ENCODE measurements at regions not wholly inside any gene's neighbourhood (a gene's known extent, or its start where the extent isn't known, plus 50 kb on each side); places are given as distances from the start of the nearest gene placed in this dataset.

- no peak for ATAC-seq
- no peak for TF ChIP-seq ESRRG (CRISPR knock-in tag; IDR thresholded peaks at IDR 0.05)
- TF ChIP-seq ISL1 (CRISPR knock-in tag; IDR thresholded peaks at IDR 0.05) = no peak
- TF ChIP-seq TOX (CRISPR knock-in tag; IDR thresholded peaks at IDR 0.05; ENCODE audit: borderline replicate concordance) = no peak
- TF ChIP-seq ZNF70 (CRISPR knock-in tag; IDR thresholded peaks at IDR 0.05) = no peak
These were observed 119.6 kb downstream of the MTX2 start for GRCh38 chr2:176388861-176389260.

- no peak; the same call in 2 of the 3 replicates for ATAC-seq
- TF ChIP-seq CSDC2 (CRISPR knock-in tag; IDR thresholded peaks at IDR 0.05) (no peak), CREB5 (CRISPR knock-in tag; IDR thresholded peaks at IDR 0.05; ENCODE audit: low read depth) (no peak), TOX (CRISPR knock-in tag; IDR thresholded peaks at IDR 0.05; ENCODE audit: borderline replicate concordance) (no peak), RARB (CRISPR knock-in tag; IDR thresholded peaks at IDR 0.05) (no peak), SNAI2 (CRISPR knock-in tag; IDR thresholded peaks at IDR 0.05) (no peak), ISL1 (CRISPR knock-in tag; IDR thresholded peaks at IDR 0.05) (no peak), ZNF8 (CRISPR knock-in tag; IDR thresholded peaks at IDR 0.05) (no peak), PPARA (CRISPR knock-in tag; IDR thresholded peaks at IDR 0.05; ENCODE audit: borderline replicate concordance) (no peak)
These were observed 121.3 kb downstream of the MTX2 start for GRCh38 chr2:176390276-176391147.

DNA sequence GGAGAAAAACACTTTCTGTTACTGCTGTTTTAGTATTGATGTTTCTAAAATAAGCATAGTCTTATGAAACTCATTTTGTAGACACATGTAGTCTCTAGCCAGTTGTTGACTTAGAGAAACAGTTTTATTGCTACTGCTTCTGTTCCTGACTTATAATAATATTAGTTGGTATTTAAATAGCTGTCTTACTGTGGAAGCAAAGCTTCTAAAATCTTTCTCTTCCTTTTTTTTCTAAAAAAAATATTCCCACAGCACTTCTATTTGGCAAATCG is 121.8 kb downstream of the MTX2 start:
- no peak for TF ChIP-seq RARB (CRISPR knock-in tag; IDR thresholded peaks at IDR 0.05)
- no peak for TF ChIP-seq ZNF70 (CRISPR knock-in tag; IDR thresholded peaks at IDR 0.05)
- no peak for TF ChIP-seq PPARA (CRISPR knock-in tag; IDR thresholded peaks at IDR 0.05; ENCODE audit: borderline replicate concordance)
- TF ChIP-seq TCF4 (CRISPR knock-in tag; IDR thresholded peaks at IDR 0.05; ENCODE audit: borderline replicate concordance) = no peak
- no peak for TF ChIP-seq SNAI2 (CRISPR knock-in tag; IDR thresholded peaks at IDR 0.05)
- TF ChIP-seq, protein P1, sequence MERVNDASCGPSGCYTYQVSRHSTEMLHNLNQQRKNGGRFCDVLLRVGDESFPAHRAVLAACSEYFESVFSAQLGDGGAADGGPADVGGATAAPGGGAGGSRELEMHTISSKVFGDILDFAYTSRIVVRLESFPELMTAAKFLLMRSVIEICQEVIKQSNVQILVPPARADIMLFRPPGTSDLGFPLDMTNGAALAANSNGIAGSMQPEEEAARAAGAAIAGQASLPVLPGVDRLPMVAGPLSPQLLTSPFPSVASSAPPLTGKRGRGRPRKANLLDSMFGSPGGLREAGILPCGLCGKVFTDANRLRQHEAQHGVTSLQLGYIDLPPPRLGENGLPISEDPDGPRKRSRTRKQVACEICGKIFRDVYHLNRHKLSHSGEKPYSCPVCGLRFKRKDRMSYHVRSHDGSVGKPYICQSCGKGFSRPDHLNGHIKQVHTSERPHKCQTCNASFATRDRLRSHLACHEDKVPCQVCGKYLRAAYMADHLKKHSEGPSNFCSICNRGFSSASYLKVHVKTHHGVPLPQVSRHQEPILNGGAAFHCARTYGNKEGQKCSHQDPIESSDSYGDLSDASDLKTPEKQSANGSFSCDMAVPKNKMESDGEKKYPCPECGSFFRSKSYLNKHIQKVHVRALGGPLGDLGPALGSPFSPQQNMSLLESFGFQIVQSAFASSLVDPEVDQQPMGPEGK (CRISPR knock-in tag; IDR thresholded peaks at IDR 0.05; ENCODE audit: borderline replicate concordance) = no peak
- no peak for ATAC-seq

DNA sequence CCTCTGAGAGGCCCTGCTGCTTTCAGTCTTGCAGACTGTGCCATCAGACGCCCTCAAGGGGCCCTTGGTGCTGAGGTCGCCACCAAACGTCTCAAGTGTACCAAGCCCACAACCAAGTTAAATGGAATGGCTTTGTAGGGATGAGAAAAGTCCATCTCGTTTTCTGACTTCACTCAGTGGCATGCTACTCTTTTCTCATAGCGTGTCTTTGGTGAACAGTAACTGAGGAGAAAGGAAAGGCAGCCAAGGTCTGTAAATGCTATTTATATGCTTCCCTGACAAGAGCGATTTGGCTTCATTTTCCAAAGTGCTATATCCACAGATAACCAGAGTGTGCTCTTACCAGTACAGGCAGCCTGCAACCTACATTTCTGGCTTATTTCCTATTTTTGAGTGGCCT is 123.0 kb downstream of the MTX2 start:
- no peak for ATAC-seq
- TF ChIP-seq GLIS3 (CRISPR knock-in tag; IDR thresholded peaks at IDR 0.05) = no peak
- TF ChIP-seq OSR1 (CRISPR knock-in tag; IDR thresholded peaks at IDR 0.05) = no peak
- no peak for TF ChIP-seq PPARA (CRISPR knock-in tag; IDR thresholded peaks at IDR 0.05; ENCODE audit: borderline replicate concordance)
- TF ChIP-seq ZNF565 (CRISPR knock-in tag; conservative IDR thresholded peaks at IDR 0.05; ENCODE audit: low read depth) = no peak
- TF ChIP-seq ZFP30 (CRISPR knock-in tag; IDR thresholded peaks at IDR 0.05) = no peak
- TF ChIP-seq SNAI2 (CRISPR knock-in tag; IDR thresholded peaks at IDR 0.05) = no peak
- no peak for TF ChIP-seq ZC3H10 (CRISPR knock-in tag; IDR thresholded peaks at IDR 0.05)
- TF ChIP-seq TCF4 (CRISPR knock-in tag; IDR thresholded peaks at IDR 0.05; ENCODE audit: borderline replicate concordance) = no peak
- TF ChIP-seq BACH2 (CRISPR knock-in tag; IDR thresholded peaks at IDR 0.05; ENCODE audit: borderline replicate concordance) = no peak
- TF ChIP-seq, protein P2, sequence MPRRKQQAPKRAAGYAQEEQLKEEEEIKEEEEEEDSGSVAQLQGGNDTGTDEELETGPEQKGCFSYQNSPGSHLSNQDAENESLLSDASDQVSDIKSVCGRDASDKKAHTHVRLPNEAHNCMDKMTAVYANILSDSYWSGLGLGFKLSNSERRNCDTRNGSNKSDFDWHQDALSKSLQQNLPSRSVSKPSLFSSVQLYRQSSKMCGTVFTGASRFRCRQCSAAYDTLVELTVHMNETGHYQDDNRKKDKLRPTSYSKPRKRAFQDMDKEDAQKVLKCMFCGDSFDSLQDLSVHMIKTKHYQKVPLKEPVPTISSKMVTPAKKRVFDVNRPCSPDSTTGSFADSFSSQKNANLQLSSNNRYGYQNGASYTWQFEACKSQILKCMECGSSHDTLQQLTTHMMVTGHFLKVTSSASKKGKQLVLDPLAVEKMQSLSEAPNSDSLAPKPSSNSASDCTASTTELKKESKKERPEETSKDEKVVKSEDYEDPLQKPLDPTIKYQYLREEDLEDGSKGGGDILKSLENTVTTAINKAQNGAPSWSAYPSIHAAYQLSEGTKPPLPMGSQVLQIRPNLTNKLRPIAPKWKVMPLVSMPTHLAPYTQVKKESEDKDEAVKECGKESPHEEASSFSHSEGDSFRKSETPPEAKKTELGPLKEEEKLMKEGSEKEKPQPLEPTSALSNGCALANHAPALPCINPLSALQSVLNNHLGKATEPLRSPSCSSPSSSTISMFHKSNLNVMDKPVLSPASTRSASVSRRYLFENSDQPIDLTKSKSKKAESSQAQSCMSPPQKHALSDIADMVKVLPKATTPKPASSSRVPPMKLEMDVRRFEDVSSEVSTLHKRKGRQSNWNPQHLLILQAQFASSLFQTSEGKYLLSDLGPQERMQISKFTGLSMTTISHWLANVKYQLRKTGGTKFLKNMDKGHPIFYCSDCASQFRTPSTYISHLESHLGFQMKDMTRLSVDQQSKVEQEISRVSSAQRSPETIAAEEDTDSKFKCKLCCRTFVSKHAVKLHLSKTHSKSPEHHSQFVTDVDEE (CRISPR knock-in tag; IDR thresholded peaks at IDR 0.05) = no peak
- no peak for TF ChIP-seq ARNTL (CRISPR knock-in tag; IDR thresholded peaks at IDR 0.05; ENCODE audit: borderline replicate concordance, low read depth)
- TF ChIP-seq TOX (CRISPR knock-in tag; IDR thresholded peaks at IDR 0.05; ENCODE audit: borderline replicate concordance) = no peak
- TF ChIP-seq, protein P3, sequence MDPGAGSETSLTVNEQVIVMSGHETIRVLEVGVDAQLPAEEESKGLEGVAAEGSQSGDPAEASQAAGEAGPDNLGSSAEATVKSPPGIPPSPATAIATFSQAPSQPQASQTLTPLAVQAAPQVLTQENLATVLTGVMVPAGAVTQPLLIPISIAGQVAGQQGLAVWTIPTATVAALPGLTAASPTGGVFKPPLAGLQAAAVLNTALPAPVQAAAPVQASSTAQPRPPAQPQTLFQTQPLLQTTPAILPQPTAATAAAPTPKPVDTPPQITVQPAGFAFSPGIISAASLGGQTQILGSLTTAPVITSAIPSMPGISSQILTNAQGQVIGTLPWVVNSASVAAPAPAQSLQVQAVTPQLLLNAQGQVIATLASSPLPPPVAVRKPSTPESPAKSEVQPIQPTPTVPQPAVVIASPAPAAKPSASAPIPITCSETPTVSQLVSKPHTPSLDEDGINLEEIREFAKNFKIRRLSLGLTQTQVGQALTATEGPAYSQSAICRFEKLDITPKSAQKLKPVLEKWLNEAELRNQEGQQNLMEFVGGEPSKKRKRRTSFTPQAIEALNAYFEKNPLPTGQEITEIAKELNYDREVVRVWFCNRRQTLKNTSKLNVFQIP (CRISPR knock-in tag; IDR thresholded peaks at IDR 0.05; ENCODE audit: borderline replicate concordance, low read depth) = no peak
